Gastrocnemius medialis (tissue), 4 donors: ENCODE measurements at regions not wholly inside any gene's neighbourhood (a gene's known extent, or its start where the extent isn't known, plus 50 kb on each side); places are given as distances from the start of the nearest gene placed in this dataset.

Experiments
- CTCF ChIP-seq, 5 experiments: fragments of 450-650 bp in 3 of 5; fragments of 200-600 bp in 2 of 5; sonication (generic) in 2 of 5; IDR thresholded peaks in 4 of 5; conservative IDR thresholded peaks in 1 of 5; 1 replicate in 4 of 5; 2 replicates in 1 of 5; pipeline ENCODE4 v1.5.1; 2016 to 2019; ENCODE audit warnings: antibody characterized with exemption in 5 of 5, mild to moderate bottlenecking in 3 of 5, moderate library complexity in 3 of 5
- POLR2A ChIP-seq, 2 donors: fragments of 450-650 bp; IDR thresholded peaks; one replicate each; pipeline ENCODE4 v1.6.1; 2017; ENCODE audit warnings: antibody characterized with exemption in 2 of 2, mild to moderate bottlenecking in 2 of 2, moderate library complexity in 2 of 2

- TF ChIP-seq CTCF (IDR thresholded peaks at IDR 0.05 in 4 of 5, conservative IDR thresholded peaks at IDR 0.05 in 1 of 5) (no peak), POLR2A (IDR thresholded peaks at IDR 0.05) (no peak)
These were observed 835.9 kb upstream of the SORCS1 start for GRCh38 chr10:108000365-108000764.
